GM12878 (cell line): ENCODE measurements at regions not wholly inside any gene's neighbourhood (a gene's known extent, or its start where the extent isn't known, plus 50 kb on each side); places are given as distances from the start of the nearest gene placed in this dataset.

Experiments
- ATAC-seq: fragments of 200-7000 bp; cut with Tn5 transposase; 3 replicates; pipeline ENCODE4 v1.9.1; 2020; ENCODE audit warnings: mild to moderate bottlenecking, moderate library complexity
- BruUV-seq: library from RNA; stranded (reverse); fragments of 400-500 nt; replicated peaks from 2 replicates; lab custom pipeline; 2021; lab: Mats Ljungman, UMichigan
- CTCF ChIA-PET: fragments of 300-600 bp; sonication (Branson Sonifier 250); formaldehyde crosslinking; extraction: SDS; loops from one replicate; lab custom pipeline; 2021; ENCODE audit warnings: inconsistent platforms; lab: Yijun Ruan, JAX
- POLR2A ChIA-PET: fragments of 350-600 bp; formaldehyde crosslinking; extraction: SDS; loops from one replicate; lab custom pipeline; 2021; ENCODE audit warnings: inconsistent platforms; lab: Charles Lee
- RAD21 ChIA-PET: fragments of 300-600 bp; sonication (Branson Sonifier 250); formaldehyde crosslinking; loops from one replicate; lab custom pipeline; 2023; ENCODE audit warnings: antibody characterized with exemption; ENCODE audit not compliant: unreplicated experiment; lab: Charles Lee
- SMC1A ChIA-PET: fragments of 300-600 bp; sonication (Branson Sonifier 250); formaldehyde crosslinking; loops from one replicate; lab custom pipeline; 2023; ENCODE audit not compliant: unreplicated experiment, uncharacterized antibody; lab: Charles Lee
- DNase-seq: peaks from one replicate; pipeline ENCODE4 v3.0.0-alpha.2; 2011; ENCODE audit warnings: low read depth, low spot score
- FAIRE-seq: peaks from 3 replicates; lab custom pipeline; 2011; peaks lifted over from hg19 to GRCh38; lab: Jason Lieb, UNC
- H2AFZ ChIP-seq: 2 replicates; pipeline ENCODE4 v1.6.0; 2011; ENCODE audit warnings: low read depth, low read length, control low read depth; ENCODE audit not compliant: control insufficient read depth
- H3K27ac ChIP-seq: 2 replicates; pipeline ENCODE4 v1.5.1; 2011; ENCODE audit warnings: control low read depth; ENCODE audit not compliant: control insufficient read depth, insufficient read depth
- H3K27me3 ChIP-seq, 2 experiments: replicated peaks in 1 of 2; 2 replicates each; pipeline versions ENCODE4 v1.6.0 to v1.6.1; 2011; ENCODE audit warnings: low read length in 1 of 2; ENCODE audit not compliant: control insufficient read depth in 2 of 2, insufficient read depth in 2 of 2
- H3K36me3 ChIP-seq, 2 experiments: 2 replicates each; pipeline ENCODE4 v1.5.1; 2011; ENCODE audit warnings: low read length in 1 of 2; ENCODE audit not compliant: control insufficient read depth in 2 of 2, insufficient read depth in 2 of 2
- H3K4me1 ChIP-seq: 2 replicates; pipeline ENCODE4 v1.6.1; 2011; ENCODE audit warnings: mild to moderate bottlenecking, low read length, moderate library complexity, mixed read lengths; ENCODE audit not compliant: control insufficient read depth, insufficient read depth
- H3K4me2 ChIP-seq: 2 replicates; pipeline ENCODE4 v1.6.0; 2011; ENCODE audit warnings: control low read depth; ENCODE audit not compliant: control insufficient read depth, insufficient read depth
- H3K4me3 ChIP-seq: fragments of 200-600 bp; sonication (generic); 2 replicates; pipeline ENCODE4 v1.5.1; 2016
- H3K79me2 ChIP-seq: 2 replicates; pipeline ENCODE4 v1.6.0; 2011; ENCODE audit warnings: low read length; ENCODE audit not compliant: control insufficient read depth, insufficient read depth
- H3K9ac ChIP-seq: 2 replicates; pipeline ENCODE4 v1.8.0; 2011; ENCODE audit warnings: low read length, control low read depth, mixed read lengths; ENCODE audit not compliant: control insufficient read depth, insufficient read depth
- H3K9me3 ChIP-seq: replicated peaks from 3 replicates; pipeline ENCODE4 v1.5.1; 2011; ENCODE audit warnings: mild to moderate bottlenecking, low read length; ENCODE audit not compliant: control insufficient read depth, insufficient read depth
- H4K20me1 ChIP-seq: 2 replicates; pipeline ENCODE4 v1.6.0; 2011; ENCODE audit not compliant: control insufficient read depth, insufficient read depth
- CBX5 ChIP-seq: sonication (generic); IDR thresholded peaks from 2 replicates; pipeline ENCODE4 v1.6.1; 2016; ENCODE audit warnings: low read depth, moderate library complexity, mild to moderate bottlenecking, inconsistent platforms
- HDAC6 ChIP-seq: fragments of 200-600 bp; sonication (generic); IDR thresholded peaks from one replicate; pipeline ENCODE4 v1.8.0; 2017; ENCODE audit warnings: antibody characterized with exemption; ENCODE audit not compliant: unreplicated experiment
- JUNB ChIP-seq: IDR thresholded peaks from 2 replicates; pipeline ENCODE4 v1.6.1; 2016; ENCODE audit warnings: antibody characterized with exemption, mild to moderate bottlenecking
- JUND ChIP-seq: IDR thresholded peaks from 2 replicates; pipeline ENCODE4 v1.6.1; 2012; ENCODE audit warnings: low read depth, mild to moderate bottlenecking, low read length, improper control_type of control experiment, moderate library complexity
- MTA3 ChIP-seq: IDR thresholded peaks from 2 replicates; pipeline ENCODE4 v1.6.1; 2012; ENCODE audit warnings: low read length, inconsistent platforms, borderline replicate concordance
- MYB ChIP-seq: fragments of 150-350 bp; IDR thresholded peaks from 2 replicates; pipeline ENCODE4 v1.6.1; 2014; ENCODE audit warnings: mild to moderate bottlenecking, low read depth, low read length, borderline replicate concordance
- NBN ChIP-seq: fragments of 450-650 bp; IDR thresholded peaks from 2 replicates; pipeline ENCODE4 v1.6.1; 2016
- RELB ChIP-seq: fragments of 450-650 bp; IDR thresholded peaks from 2 replicates; pipeline ENCODE4 v1.6.1; 2017; ENCODE audit warnings: low read depth, mild to moderate bottlenecking, moderate library complexity
- SMAD1 ChIP-seq: fragments of 450-650 bp; IDR thresholded peaks from 2 replicates; pipeline ENCODE4 v1.6.1; 2018; ENCODE audit warnings: mild to moderate bottlenecking, low read depth; ENCODE audit not compliant: partially characterized antibody
- SMC3 ChIP-seq: IDR thresholded peaks from 2 replicates; pipeline ENCODE4 v1.6.1; 2011; ENCODE audit warnings: low read length, improper control_type of control experiment, borderline replicate concordance
- SPI1 ChIP-seq: IDR thresholded peaks from 2 replicates; pipeline ENCODE4 v1.6.1; 2011; ENCODE audit warnings: low read depth, mild to moderate bottlenecking, low read length, moderate library complexity, borderline replicate concordance; ENCODE audit not compliant: insufficient read depth
- SRF ChIP-seq, 2 experiments: IDR thresholded peaks; 2 replicates each; pipeline ENCODE4 v1.6.1; 2011; ENCODE audit warnings: low read depth in 2 of 2, low read length in 2 of 2, mild to moderate bottlenecking in 1 of 2, moderate library complexity in 1 of 2
- USF1 ChIP-seq: IDR thresholded peaks from 2 replicates; pipeline ENCODE4 v1.6.1; 2011; ENCODE audit warnings: borderline replicate concordance, low read depth, mild to moderate bottlenecking, moderate library complexity, mixed read lengths, low read length; ENCODE audit not compliant: insufficient read depth; ENCODE audit errors: extremely low read length
- ZSCAN29 ChIP-seq: fragments of 450-650 bp; IDR thresholded peaks from 2 replicates; pipeline ENCODE4 v1.6.1; 2017; ENCODE audit warnings: mild to moderate bottlenecking, moderate library complexity
- WGBS: methylation state at CpG from one replicate; pipeline ENCODE4 v1.1.6; 2016; ENCODE audit warnings: low lambda C conversion rate; ENCODE audit not compliant: insufficient replicate concordance, insufficient coverage; ENCODE audit errors: missing lambda C conversion rate; 5-methylcytosine and 5-hydroxymethylcytosine counted together
- in situ Hi-C: fragments of 300-500 bp; cut with MboI; formaldehyde crosslinking; loops from 9 replicates; pipeline ENCODE4 v1.14.3; 2018; ENCODE audit warnings: mixed read lengths
- intact Hi-C: fragments of 100-400 bp; cut with micrococcal nuclease; formaldehyde crosslinking; loops from one replicate; pipeline ENCODE4 v1.14.2; 2022; ENCODE audit not compliant: unreplicated experiment
- TF ChIP-seq, protein P1 (sequence below): fragments of 450-650 bp; formaldehyde crosslinking; IDR thresholded peaks from 2 replicates; pipeline ENCODE4 v1.4.0; 2022; ENCODE audit warnings: mild to moderate bottlenecking, moderate library complexity
- TF ChIP-seq, protein P2 (sequence below): fragments of 450-650 bp; IDR thresholded peaks from 2 replicates; pipeline ENCODE4 v1.6.1; 2016; ENCODE audit warnings: mild to moderate bottlenecking

GRCh38 chr5:176742246-176743105 is 67.9 kb upstream of the UNC5A start:
- WGBS: 33% methylated on average over 9 of the region's 10 CpGs
- no peaks in the 10 kb centered on the region; the same call in 1 of the 2 replicates for H3K4me1 ChIP-seq
- no peaks in the 10 kb centered on the region for H4K20me1 ChIP-seq
- SMC1A ChIA-PET: no interaction called here
- H3K27ac ChIP-seq: no peak overlapping the region
- in situ Hi-C loops: no loop called here
- no peak overlapping the region for H3K9ac ChIP-seq
- POLR2A ChIA-PET: no interaction called here
- no peaks in the 10 kb centered on the region for H3K36me3 ChIP-seq
- H3K27me3 ChIP-seq: peaks cover 12 to 14% of the 10 kb centered on the region in 2 experiments
- RAD21 ChIA-PET: no interaction called here
- CTCF ChIA-PET: no interaction called here
- no peak overlapping the region for H3K4me2 ChIP-seq
- no peaks in the 10 kb centered on the region for H3K9me3 ChIP-seq
- FAIRE-seq (no peak), DNase-seq (no peak), ATAC-seq (peak; percentile 27)
- H2AFZ ChIP-seq: no peak overlapping the region
- no peaks in the 10 kb centered on the region for H3K79me2 ChIP-seq
- intact Hi-C loops: no loop called here
- BruUV-seq: no TSS peak
- no peak overlapping the region for H3K4me3 ChIP-seq
- TF ChIP-seq SPI1 (no peak), CBX5 (no peak), MYB (no peak), NBN (no peak), RELB (no peak), MTA3 (no peak), USF1 (no peak), JUND (no peak), HDAC6 (no peak), ZSCAN29 (no peak), SMAD1 (no peak), SMC3 (no peak), JUNB (no peak), SRF (IDR thresholded peaks at IDR 0.05; ENCODE audit: low read depth in 2 of 2, low read length in 2 of 2) (no peak)
- TF ChIP-seq, protein P1, sequence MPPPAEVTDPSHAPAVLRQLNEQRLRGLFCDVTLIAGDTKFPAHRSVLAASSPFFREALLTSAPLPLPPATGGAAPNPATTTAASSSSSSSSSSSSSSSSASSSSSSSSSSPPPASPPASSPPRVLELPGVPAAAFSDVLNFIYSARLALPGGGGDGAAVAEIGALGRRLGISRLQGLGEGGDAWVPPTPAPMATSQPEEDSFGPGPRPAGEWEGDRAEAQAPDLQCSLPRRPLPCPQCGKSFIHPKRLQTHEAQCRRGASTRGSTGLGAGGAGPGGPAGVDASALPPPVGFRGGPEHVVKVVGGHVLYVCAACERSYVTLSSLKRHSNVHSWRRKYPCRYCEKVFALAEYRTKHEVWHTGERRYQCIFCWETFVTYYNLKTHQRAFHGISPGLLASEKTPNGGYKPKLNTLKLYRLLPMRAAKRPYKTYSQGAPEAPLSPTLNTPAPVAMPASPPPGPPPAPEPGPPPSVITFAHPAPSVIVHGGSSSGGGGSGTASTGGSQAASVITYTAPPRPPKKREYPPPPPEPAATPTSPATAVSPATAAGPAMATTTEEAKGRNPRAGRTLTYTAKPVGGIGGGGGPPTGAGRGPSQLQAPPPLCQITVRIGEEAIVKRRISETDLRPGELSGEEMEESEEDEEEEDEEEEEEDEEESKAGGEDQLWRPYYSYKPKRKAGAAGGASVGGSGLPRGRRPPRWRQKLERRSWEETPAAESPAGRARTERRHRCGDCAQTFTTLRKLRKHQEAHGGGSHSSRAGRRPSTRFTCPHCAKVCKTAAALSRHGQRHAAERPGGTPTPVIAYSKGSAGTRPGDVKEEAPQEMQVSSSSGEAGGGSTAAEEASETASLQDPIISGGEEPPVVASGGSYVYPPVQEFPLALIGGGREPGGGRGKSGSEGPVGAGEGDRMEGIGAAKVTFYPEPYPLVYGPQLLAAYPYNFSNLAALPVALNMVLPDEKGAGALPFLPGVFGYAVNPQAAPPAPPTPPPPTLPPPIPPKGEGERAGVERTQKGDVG (CRISPR knock-in tag): no peak
- TF ChIP-seq, protein P2, sequence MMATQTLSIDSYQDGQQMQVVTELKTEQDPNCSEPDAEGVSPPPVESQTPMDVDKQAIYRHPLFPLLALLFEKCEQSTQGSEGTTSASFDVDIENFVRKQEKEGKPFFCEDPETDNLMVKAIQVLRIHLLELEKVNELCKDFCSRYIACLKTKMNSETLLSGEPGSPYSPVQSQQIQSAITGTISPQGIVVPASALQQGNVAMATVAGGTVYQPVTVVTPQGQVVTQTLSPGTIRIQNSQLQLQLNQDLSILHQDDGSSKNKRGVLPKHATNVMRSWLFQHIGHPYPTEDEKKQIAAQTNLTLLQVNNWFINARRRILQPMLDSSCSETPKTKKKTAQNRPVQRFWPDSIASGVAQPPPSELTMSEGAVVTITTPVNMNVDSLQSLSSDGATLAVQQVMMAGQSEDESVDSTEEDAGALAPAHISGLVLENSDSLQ: no peak
